HepG2 (cell line): ENCODE measurements at regions not wholly inside any gene's neighbourhood (a gene's known extent, or its start where the extent isn't known, plus 50 kb on each side); places are given as distances from the start of the nearest gene placed in this dataset.

Source experiments
- CBX5 ChIP-seq: sonication (generic); formaldehyde crosslinking; IDR thresholded peaks from 2 replicates; pipeline ENCODE4 v1.4.0; 2020; ENCODE audit warnings: missing genetic modification reagents, borderline replicate concordance
- EZH2 ChIP-seq: conservative IDR thresholded peaks from 2 replicates; pipeline ENCODE4 v1.6.1; 2012; ENCODE audit warnings: mild to moderate bottlenecking, low read depth, low read length, moderate library complexity
- HIVEP1 ChIP-seq: sonication (generic); formaldehyde crosslinking; IDR thresholded peaks from 2 replicates; pipeline ENCODE4 v1.4.0; 2020; ENCODE audit warnings: mild to moderate bottlenecking, missing genetic modification reagents
- HNRNPLL ChIP-seq: fragments of 200-400 bp; formaldehyde crosslinking; IDR thresholded peaks from 2 replicates; pipeline ENCODE4 v1.6.1; 2017; ENCODE audit warnings: mild to moderate bottlenecking, low read depth, low read length; ENCODE audit not compliant: poor library complexity, severe bottlenecking
- ISL2 ChIP-seq: sonication (generic); formaldehyde crosslinking; IDR thresholded peaks from 2 replicates; pipeline ENCODE4 v1.5.0; 2020; ENCODE audit warnings: missing genetic modification reagents
- MNT ChIP-seq: fragments of 450-650 bp; IDR thresholded peaks from 2 replicates; pipeline ENCODE4 v1.6.1; 2016
- NFYB ChIP-seq: sonication (generic); formaldehyde crosslinking; IDR thresholded peaks from 2 replicates; pipeline ENCODE4 v1.4.0; 2020; ENCODE audit warnings: missing genetic modification reagents
- ZBTB7B ChIP-seq: sonication (generic); formaldehyde crosslinking; IDR thresholded peaks from 2 replicates; pipeline ENCODE4 v1.4.0; 2020; ENCODE audit warnings: missing genetic modification reagents
- ZNF501 ChIP-seq: sonication (generic); formaldehyde crosslinking; IDR thresholded peaks from 2 replicates; pipeline ENCODE4 v1.5.1; 2020; ENCODE audit warnings: mild to moderate bottlenecking, moderate library complexity, missing genetic modification reagents
- ZNF761 ChIP-seq: sonication (generic); formaldehyde crosslinking; conservative IDR thresholded peaks from 2 replicates; pipeline ENCODE4 v1.4.0; 2020; ENCODE audit warnings: mild to moderate bottlenecking, missing genetic modification reagents
- TF ChIP-seq, protein P1 (sequence below): sonication (generic); formaldehyde crosslinking; IDR thresholded peaks from 2 replicates; pipeline ENCODE4 v1.5.0; 2020; ENCODE audit warnings: mild to moderate bottlenecking, missing genetic modification reagents, moderate library complexity
- TF ChIP-seq, protein P2 (sequence below): sonication (generic); formaldehyde crosslinking; IDR thresholded peaks from 2 replicates; pipeline ENCODE4 v1.9.0; 2022; ENCODE audit warnings: low read depth, missing genetic modification reagents

DNA sequence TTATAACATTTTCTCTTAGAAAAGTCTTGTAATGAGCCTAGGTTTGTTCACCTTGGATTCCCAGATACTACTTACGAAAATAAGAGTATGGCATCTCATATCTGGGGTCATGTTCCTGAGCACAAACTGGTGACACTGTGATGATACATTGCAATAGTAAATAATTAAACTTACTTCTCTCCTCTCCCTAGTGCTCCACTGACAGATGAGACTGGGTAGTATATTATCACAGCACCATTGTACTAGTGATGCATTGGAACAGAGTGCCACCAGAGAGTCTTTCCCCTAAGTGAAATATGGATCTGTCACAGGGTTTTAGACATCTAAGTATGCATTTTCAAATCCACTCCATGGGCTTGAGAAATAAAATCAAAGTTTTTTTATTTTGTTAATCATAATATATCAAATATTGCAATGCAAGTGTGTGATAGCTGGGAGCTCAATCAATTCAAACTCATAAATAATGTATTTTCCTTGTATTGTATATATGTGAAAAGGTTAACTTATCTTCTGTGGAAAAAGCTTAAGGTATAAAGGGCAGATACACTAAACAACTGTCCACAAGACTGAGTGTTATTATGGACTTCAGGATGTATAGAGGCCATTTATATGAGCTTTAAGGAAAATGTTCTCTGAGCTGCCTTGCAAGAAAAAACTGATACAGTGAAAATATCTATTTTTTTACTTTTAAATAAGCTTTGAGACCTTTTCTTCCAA is 275.5 kb downstream of the ZWINT start:
- no peak for TF ChIP-seq EZH2
- TF ChIP-seq HNRNPLL: no peak
- TF ChIP-seq CBX5: no peak
- no peak for TF ChIP-seq MNT
- TF ChIP-seq NFYB (CRISPR knock-in tag): no peak
- TF ChIP-seq ZNF501 (CRISPR knock-in tag): no peak
- no peak for TF ChIP-seq ISL2 (CRISPR knock-in tag)
- no peak for TF ChIP-seq ZBTB7B (CRISPR knock-in tag)
- no peak for TF ChIP-seq ZNF761 (CRISPR knock-in tag)
- no peak for TF ChIP-seq HIVEP1 (CRISPR knock-in tag)
- TF ChIP-seq, protein P1, sequence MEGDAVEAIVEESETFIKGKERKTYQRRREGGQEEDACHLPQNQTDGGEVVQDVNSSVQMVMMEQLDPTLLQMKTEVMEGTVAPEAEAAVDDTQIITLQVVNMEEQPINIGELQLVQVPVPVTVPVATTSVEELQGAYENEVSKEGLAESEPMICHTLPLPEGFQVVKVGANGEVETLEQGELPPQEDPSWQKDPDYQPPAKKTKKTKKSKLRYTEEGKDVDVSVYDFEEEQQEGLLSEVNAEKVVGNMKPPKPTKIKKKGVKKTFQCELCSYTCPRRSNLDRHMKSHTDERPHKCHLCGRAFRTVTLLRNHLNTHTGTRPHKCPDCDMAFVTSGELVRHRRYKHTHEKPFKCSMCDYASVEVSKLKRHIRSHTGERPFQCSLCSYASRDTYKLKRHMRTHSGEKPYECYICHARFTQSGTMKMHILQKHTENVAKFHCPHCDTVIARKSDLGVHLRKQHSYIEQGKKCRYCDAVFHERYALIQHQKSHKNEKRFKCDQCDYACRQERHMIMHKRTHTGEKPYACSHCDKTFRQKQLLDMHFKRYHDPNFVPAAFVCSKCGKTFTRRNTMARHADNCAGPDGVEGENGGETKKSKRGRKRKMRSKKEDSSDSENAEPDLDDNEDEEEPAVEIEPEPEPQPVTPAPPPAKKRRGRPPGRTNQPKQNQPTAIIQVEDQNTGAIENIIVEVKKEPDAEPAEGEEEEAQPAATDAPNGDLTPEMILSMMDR (CRISPR knock-in tag): no peak
- TF ChIP-seq, protein P2, sequence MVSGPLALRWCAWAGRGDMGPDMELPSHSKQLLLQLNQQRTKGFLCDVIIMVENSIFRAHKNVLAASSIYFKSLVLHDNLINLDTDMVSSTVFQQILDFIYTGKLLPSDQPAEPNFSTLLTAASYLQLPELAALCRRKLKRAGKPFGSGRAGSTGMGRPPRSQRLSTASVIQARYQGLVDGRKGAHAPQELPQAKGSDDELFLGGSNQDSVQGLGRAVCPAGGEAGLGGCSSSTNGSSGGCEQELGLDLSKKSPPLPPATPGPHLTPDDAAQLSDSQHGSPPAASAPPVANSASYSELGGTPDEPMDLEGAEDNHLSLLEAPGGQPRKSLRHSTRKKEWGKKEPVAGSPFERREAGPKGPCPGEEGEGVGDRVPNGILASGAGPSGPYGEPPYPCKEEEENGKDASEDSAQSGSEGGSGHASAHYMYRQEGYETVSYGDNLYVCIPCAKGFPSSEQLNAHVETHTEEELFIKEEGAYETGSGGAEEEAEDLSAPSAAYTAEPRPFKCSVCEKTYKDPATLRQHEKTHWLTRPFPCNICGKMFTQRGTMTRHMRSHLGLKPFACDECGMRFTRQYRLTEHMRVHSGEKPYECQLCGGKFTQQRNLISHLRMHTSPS (CRISPR knock-in tag): no peak
